ENCODE measurements at regions not wholly inside any gene's neighbourhood (a gene's known extent, or its start where the extent isn't known, plus 50 kb on each side); places are given as distances from the start of the nearest gene placed in this dataset.

DNA sequence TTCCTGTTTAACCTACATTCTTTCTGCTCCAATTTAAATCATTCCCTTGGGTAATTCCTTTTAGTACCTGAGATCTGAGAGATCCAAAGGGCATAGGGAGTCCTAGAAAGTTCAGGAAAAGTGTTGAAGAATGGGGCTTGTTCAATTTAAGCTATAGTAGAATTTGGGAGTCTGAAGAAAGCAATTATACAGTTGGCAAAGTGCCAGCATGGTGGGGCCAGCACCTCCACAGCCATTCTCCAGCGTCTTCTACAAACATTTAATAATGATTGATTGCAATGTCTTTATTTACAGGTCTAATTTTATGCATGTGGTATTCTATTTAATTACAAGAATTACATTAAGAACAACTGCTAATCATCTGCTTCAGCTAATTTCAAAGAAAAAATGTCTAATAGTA, 957.7 kb upstream of the GYPC start:
- no peaks in the 10 kb centered on the region for H3K36me3 ChIP-seq
- TF ChIP-seq POLR2AphosphoS5 (IDR thresholded peaks at IDR 0.05) (no peak), EP300 (IDR thresholded peaks at IDR 0.05) (no peak), POLR2A (IDR thresholded peaks at IDR 0.05) (no peak)
- TF ChIP-seq, protein P1, sequence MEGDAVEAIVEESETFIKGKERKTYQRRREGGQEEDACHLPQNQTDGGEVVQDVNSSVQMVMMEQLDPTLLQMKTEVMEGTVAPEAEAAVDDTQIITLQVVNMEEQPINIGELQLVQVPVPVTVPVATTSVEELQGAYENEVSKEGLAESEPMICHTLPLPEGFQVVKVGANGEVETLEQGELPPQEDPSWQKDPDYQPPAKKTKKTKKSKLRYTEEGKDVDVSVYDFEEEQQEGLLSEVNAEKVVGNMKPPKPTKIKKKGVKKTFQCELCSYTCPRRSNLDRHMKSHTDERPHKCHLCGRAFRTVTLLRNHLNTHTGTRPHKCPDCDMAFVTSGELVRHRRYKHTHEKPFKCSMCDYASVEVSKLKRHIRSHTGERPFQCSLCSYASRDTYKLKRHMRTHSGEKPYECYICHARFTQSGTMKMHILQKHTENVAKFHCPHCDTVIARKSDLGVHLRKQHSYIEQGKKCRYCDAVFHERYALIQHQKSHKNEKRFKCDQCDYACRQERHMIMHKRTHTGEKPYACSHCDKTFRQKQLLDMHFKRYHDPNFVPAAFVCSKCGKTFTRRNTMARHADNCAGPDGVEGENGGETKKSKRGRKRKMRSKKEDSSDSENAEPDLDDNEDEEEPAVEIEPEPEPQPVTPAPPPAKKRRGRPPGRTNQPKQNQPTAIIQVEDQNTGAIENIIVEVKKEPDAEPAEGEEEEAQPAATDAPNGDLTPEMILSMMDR (IDR thresholded peaks at IDR 0.05) = no peak
- H3K9me3 ChIP-seq = no peaks in the 10 kb centered on the region
- ATAC-seq (ENCODE audit: low FRiP score in 2 of 2) (no peak), DNase-seq (no peak)
- no peak overlapping the region for H3K27ac ChIP-seq
- WGBS, 2 donors = 46 to 63% methylated on average over 1 of the region's 1 CpG
- H3K27me3 ChIP-seq = no peaks in the 10 kb centered on the region
- H3K4me1 ChIP-seq = no peaks in the 10 kb centered on the region
- H3K4me3 ChIP-seq = no peak overlapping the region

DNA sequence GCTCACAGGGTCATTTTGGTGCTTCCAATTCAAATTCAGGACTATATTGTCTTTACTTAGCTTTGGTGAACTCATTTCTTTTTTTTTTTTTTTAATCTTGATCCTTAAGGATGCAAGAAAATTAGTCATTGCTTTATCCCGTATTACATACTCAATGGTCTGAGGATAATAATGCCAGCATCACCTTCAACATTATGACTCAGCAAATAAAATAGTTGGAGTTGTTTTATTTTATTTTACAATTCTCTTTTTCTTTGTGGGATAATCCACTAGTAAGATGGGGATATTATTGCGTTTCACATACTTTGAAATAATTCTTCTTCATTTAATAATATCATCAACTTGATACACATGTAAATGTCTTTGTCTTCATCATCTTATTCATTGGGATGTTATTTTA, 954.9 kb upstream of the GYPC start:
- Histone ChIP-seq H3K36me3 (no peaks in the 10 kb centered on the region), H3K27ac (no peak overlapping the region), H3K9me3 (no peaks in the 10 kb centered on the region), H3K27me3 (no peaks in the 10 kb centered on the region), H3K4me1 (no peaks in the 10 kb centered on the region), H3K4me3 (no peak overlapping the region)
- TF ChIP-seq POLR2AphosphoS5 (IDR thresholded peaks at IDR 0.05) = no peak
- no peak for TF ChIP-seq POLR2A (IDR thresholded peaks at IDR 0.05)
- TF ChIP-seq, protein P1 (IDR thresholded peaks at IDR 0.05) = no peak
- DNase-seq (no peak), ATAC-seq (ENCODE audit: low FRiP score in 2 of 2) (no peak)
- WGBS, 2 donors = 88 to 95% methylated on average over 2 of the region's 2 CpGs

DNA sequence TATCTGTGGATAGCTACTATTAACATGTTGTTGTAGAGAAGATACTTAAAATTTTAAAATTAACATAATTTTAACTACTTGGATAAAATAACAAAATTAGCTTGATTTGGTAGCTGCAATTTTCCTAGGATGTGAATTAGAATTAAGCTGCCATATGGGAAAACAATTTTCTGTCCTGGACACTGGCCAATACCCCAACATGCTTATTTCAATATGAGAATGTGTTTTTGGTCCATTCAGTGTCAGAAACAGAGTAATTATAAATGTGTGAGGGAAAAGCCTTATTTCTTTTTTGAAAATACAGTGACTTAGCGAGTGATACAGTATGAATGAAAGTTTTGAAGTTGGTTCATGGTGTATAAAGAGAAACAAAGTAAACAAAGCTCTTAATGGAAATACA, 948.3 kb upstream of the GYPC start:
- H3K4me3 ChIP-seq = no peak overlapping the region
- H3K36me3 ChIP-seq = no peaks in the 10 kb centered on the region
- no peaks in the 10 kb centered on the region for H3K9me3 ChIP-seq
- H3K4me1 ChIP-seq = no peaks in the 10 kb centered on the region
- DNase-seq (no peak), ATAC-seq (ENCODE audit: low FRiP score in 2 of 2) (no peak)
- WGBS, 2 donors = 79 to 87% methylated on average over 1 of the region's 1 CpG
- TF ChIP-seq EP300 (IDR thresholded peaks at IDR 0.05) (no peak), POLR2A (IDR thresholded peaks at IDR 0.05) (no peak), POLR2AphosphoS5 (IDR thresholded peaks at IDR 0.05) (no peak)
- TF ChIP-seq, protein P1 (IDR thresholded peaks at IDR 0.05) = no peak
- no peak overlapping the region for H3K27ac ChIP-seq
- H3K27me3 ChIP-seq = no peaks in the 10 kb centered on the region

DNA sequence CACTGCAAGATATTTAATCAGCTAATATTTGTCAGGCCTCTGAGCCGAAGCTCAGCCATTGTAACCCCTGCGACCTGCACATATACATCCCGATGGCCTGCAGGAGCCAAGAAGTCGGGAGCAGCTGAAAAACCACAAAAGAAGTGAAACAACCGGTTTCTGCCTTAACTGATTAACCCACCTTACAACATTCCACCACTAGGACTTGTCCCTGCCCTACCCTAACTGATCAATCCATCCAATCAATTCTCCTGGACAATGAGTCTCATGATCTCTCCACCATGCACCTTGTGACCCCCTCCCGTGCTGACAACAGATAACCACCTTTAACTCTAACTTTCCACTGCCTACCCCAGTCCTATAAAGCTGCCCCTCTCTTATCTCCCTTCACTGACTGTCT, 945.4 kb upstream of the GYPC start:
- H3K27me3 ChIP-seq = no peaks in the 10 kb centered on the region
- H3K4me3 ChIP-seq = no peak overlapping the region

DNA sequence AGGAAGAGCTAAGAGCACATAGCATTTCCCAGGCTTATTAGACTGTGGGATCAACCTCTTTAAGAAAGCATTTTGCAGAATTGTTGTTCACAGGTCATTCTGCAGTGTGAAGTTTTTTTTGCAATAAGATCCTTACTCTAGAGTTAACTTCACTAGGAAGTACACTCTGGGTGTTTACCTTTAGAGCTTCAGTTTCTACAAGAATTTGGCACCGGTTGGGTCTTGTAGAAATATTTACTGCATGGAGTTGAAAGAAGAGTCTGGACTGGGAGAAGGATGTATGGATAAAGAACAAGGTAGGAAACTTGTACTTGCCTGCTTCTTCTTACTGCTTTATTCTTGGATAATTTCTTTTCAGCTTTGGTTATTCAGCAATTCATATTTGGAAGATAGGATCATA, 944.9 kb upstream of the GYPC start:
- TF ChIP-seq EP300 (IDR thresholded peaks at IDR 0.05) (no peak), POLR2A (IDR thresholded peaks at IDR 0.05) (no peak), POLR2AphosphoS5 (IDR thresholded peaks at IDR 0.05) (no peak)
- TF ChIP-seq, protein P1 (IDR thresholded peaks at IDR 0.05) = no peak
- ATAC-seq (ENCODE audit: low FRiP score in 2 of 2) = no peak
- no peaks in the 10 kb centered on the region for H3K36me3 ChIP-seq
- no peaks in the 10 kb centered on the region for H3K4me1 ChIP-seq
- H3K4me3 ChIP-seq = no peak overlapping the region
- DNase-seq = no peak
- H3K27ac ChIP-seq = no peak overlapping the region
- 27 to 47% methylated on average over 1 of the region's 1 CpG for WGBS, 2 donors
- H3K9me3 ChIP-seq = no peaks in the 10 kb centered on the region
- no peaks in the 10 kb centered on the region for H3K27me3 ChIP-seq

More for the DNA sequence above, 945.4 kb upstream of the GYPC start:
- Histone ChIP-seq H3K27ac (no peak overlapping the region), H3K4me1 (no peaks in the 10 kb centered on the region), H3K36me3 (no peaks in the 10 kb centered on the region), H3K9me3 (no peaks in the 10 kb centered on the region)
- no peak for DNase-seq
- no peak for TF ChIP-seq EP300 (IDR thresholded peaks at IDR 0.05)
- TF ChIP-seq, protein P1 (IDR thresholded peaks at IDR 0.05) = no peak
- no peak for TF ChIP-seq POLR2A (IDR thresholded peaks at IDR 0.05)
- TF ChIP-seq POLR2AphosphoS5 (IDR thresholded peaks at IDR 0.05) = no peak
- 45 to 47% methylated on average over 6 of the region's 6 CpGs for WGBS, 2 donors
- no peak for ATAC-seq (ENCODE audit: low FRiP score in 2 of 2)
